HEK293T (cell line): ENCODE measurements at regions not wholly inside any gene's neighbourhood (a gene's known extent, or its start where the extent isn't known, plus 50 kb on each side); places are given as distances from the start of the nearest gene placed in this dataset.
A peak's percentile ranks its signal among the peaks of the same experiment; 100 is the strongest.

Source experiments
- CTCF ChIA-PET: fragments of 350-600 bp; formaldehyde crosslinking; extraction: SDS; loops from one replicate; lab custom pipeline; 2021; ENCODE audit warnings: antibody characterized with exemption, inconsistent platforms; lab: Yijun Ruan, JAX
- POLR2A ChIA-PET: fragments of 350-600 bp; formaldehyde crosslinking; extraction: SDS; loops from one replicate; lab custom pipeline; 2020; ENCODE audit warnings: antibody characterized with exemption, inconsistent platforms; lab: Yijun Ruan, JAX
- DNase-seq: peaks from one replicate; pipeline ENCODE4 v3.0.0; 2012; ENCODE audit warnings: mixed read lengths; ENCODE audit errors: extremely low spot score
- ARNT ChIP-seq: fragments of 450-650 bp; IDR thresholded peaks from 2 replicates; pipeline ENCODE4 v1.6.1; 2017; ENCODE audit warnings: mild to moderate bottlenecking
- BHLHE40 ChIP-seq: fragments of 450-650 bp; IDR thresholded peaks from 2 replicates; pipeline ENCODE4 v1.6.1; 2016; ENCODE audit warnings: mild to moderate bottlenecking, moderate library complexity, borderline replicate concordance
- CTBP1 ChIP-seq: fragments of 450-650 bp; IDR thresholded peaks from 2 replicates; pipeline ENCODE4 v1.6.1; 2016; ENCODE audit warnings: borderline replicate concordance
- ELF4 ChIP-seq: fragments of 450-650 bp; IDR thresholded peaks from 2 replicates; pipeline ENCODE4 v1.6.1; 2017; ENCODE audit warnings: antibody characterized with exemption
- FOXA1 ChIP-seq: fragments of 450-650 bp; IDR thresholded peaks from 2 replicates; pipeline ENCODE4 v1.6.1; 2016; ENCODE audit warnings: mild to moderate bottlenecking
- FOXK2 ChIP-seq: fragments of 450-650 bp; IDR thresholded peaks from 2 replicates; pipeline ENCODE4 v1.6.1; 2016; ENCODE audit warnings: mild to moderate bottlenecking
- FOXM1 ChIP-seq: fragments of 450-650 bp; IDR thresholded peaks from 2 replicates; pipeline ENCODE4 v1.6.1; 2017; ENCODE audit warnings: mild to moderate bottlenecking, borderline replicate concordance
- HDGF ChIP-seq: fragments of 450-650 bp; IDR thresholded peaks from 2 replicates; pipeline ENCODE4 v1.6.1; 2017; ENCODE audit warnings: antibody characterized with exemption, borderline replicate concordance
- L3MBTL2 ChIP-seq: fragments of 450-650 bp; conservative IDR thresholded peaks from 2 replicates; pipeline ENCODE4 v1.6.1; 2016; ENCODE audit warnings: mild to moderate bottlenecking
- LEF1 ChIP-seq: fragments of 450-650 bp; IDR thresholded peaks from 2 replicates; pipeline ENCODE4 v1.6.1; 2017; ENCODE audit warnings: mild to moderate bottlenecking, borderline replicate concordance
- NFRKB ChIP-seq: fragments of 450-650 bp; IDR thresholded peaks from 2 replicates; pipeline ENCODE4 v1.6.1; 2016; ENCODE audit warnings: mild to moderate bottlenecking, moderate library complexity
- PKNOX1 ChIP-seq: fragments of 450-650 bp; IDR thresholded peaks from 2 replicates; pipeline ENCODE4 v1.6.1; 2016
- SP1 ChIP-seq: fragments of 450-650 bp; IDR thresholded peaks from 2 replicates; pipeline ENCODE4 v1.6.1; 2017
- SUZ12 ChIP-seq: fragments of 450-650 bp; IDR thresholded peaks from 2 replicates; pipeline ENCODE4 v1.6.1; 2016; ENCODE audit warnings: mild to moderate bottlenecking
- TARDBP ChIP-seq: fragments of 450-650 bp; IDR thresholded peaks from 2 replicates; pipeline ENCODE4 v1.6.1; 2016
- ZNF384 ChIP-seq: fragments of 450-650 bp; IDR thresholded peaks from 2 replicates; pipeline ENCODE4 v1.6.1; 2016

- CTCF ChIA-PET: no interaction called here
- TF ChIP-seq FOXA1: no peak
- TF ChIP-seq FOXM1: no peak
- no peak for TF ChIP-seq PKNOX1
- TF ChIP-seq BHLHE40: no peak
- no peak for TF ChIP-seq ARNT
- no peak for TF ChIP-seq L3MBTL2
- POLR2A ChIA-PET: no interaction called here
- DNase-seq: no peak
Measured at GRCh38 chr5:54624805-54625568, 107.4 kb downstream of the SNX18 start.

GRCh38 chr5:54621709-54622108 lies 104.2 kb downstream of the SNX18 start:
- ChIA-PET POLR2A (no interaction called here), CTCF (no interaction called here)
- TF ChIP-seq BHLHE40: no peak
- TF ChIP-seq PKNOX1: peak; percentile 69
- DNase-seq: no peak

- ChIA-PET POLR2A (no interaction called here), CTCF (no interaction called here)
- no peak for DNase-seq
- no peak for TF ChIP-seq CTBP1
- TF ChIP-seq L3MBTL2: no peak
- TF ChIP-seq ELF4: no peak
- no peak for TF ChIP-seq SP1
- TF ChIP-seq BHLHE40: no peak
- no peak for TF ChIP-seq PKNOX1
- no peak for TF ChIP-seq FOXK2
- no peak for TF ChIP-seq TARDBP
- no peak for TF ChIP-seq SUZ12
- no peak for TF ChIP-seq LEF1
- TF ChIP-seq NFRKB: no peak
- TF ChIP-seq FOXA1: no peak
- TF ChIP-seq ZNF384: no peak
- no peak for TF ChIP-seq ARNT
- no peak for TF ChIP-seq FOXM1
- no peak for TF ChIP-seq HDGF
Measured at GRCh38 chr5:54621048-54621447, 103.5 kb downstream of the SNX18 start.

GRCh38 chr5:54620141-54620933 lies 102.8 kb downstream of the SNX18 start:
- no peak for DNase-seq
- CTCF ChIA-PET: no interaction called here
- no peak for TF ChIP-seq SP1
- no peak for TF ChIP-seq NFRKB
- no peak for TF ChIP-seq BHLHE40
- TF ChIP-seq FOXA1: no peak
- POLR2A ChIA-PET: no interaction called here

DNA sequence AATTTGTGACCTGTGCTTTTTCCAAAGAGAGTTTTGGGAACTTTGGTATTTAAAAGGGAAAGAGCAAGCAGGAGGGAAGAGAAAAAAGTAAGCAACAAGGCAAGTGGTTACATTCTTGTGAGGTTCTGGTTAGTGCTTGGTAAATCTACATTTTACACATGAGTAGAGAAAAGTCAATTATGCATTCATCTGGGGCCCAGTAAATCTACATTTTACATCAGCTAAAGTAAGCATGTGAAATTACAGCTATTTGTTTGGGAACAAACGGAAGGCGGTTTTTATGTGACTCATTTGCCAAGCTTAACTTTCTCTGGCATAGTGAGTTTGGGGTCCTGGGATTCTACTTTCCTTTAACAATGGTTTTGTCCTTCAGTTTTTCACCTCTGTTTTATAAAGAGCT lies 102.2 kb downstream of the SNX18 start:
- DNase-seq: no peak
- ChIA-PET CTCF (no interaction called here), POLR2A (no interaction called here)
- TF ChIP-seq PKNOX1 (no peak), ELF4 (no peak), LEF1 (no peak), TARDBP (no peak), NFRKB (no peak), L3MBTL2 (no peak), FOXK2 (no peak), FOXA1 (no peak), SUZ12 (no peak), FOXM1 (no peak), ARNT (no peak), SP1 (no peak), BHLHE40 (no peak), ZNF384 (no peak), HDGF (no peak), CTBP1 (no peak)
